ENCODE measurements at regions not wholly inside any gene's neighbourhood (a gene's known extent, or its start where the extent isn't known, plus 50 kb on each side); places are given as distances from the start of the nearest gene placed in this dataset.

GRCh38 chrX:39479856-39480255 is 617.9 kb downstream of the BCOR start:
- Histone ChIP-seq H3K27ac (no peak overlapping the region), H3K27me3 (no peaks in the 10 kb centered on the region), H3K4me1 (peaks cover 0 to 5% (median 1%) of the 10 kb centered on the region in 4 donors), H3K36me3 (no peaks in the 10 kb centered on the region), H3K4me3 (no peak overlapping the region), H3K9me3 (no peaks in the 10 kb centered on the region)
- in situ Hi-C loops (cut with MboI; ENCODE audit: low pct_ligation_motif_present in 1 of 4, low pct_unique_long_range_greater_than_20kb in 1 of 4, low sequenced_read_pairs in 3 of 4) (no loop called here), intact Hi-C loops (cut with DNase I; ENCODE audit: low total_unique reads) (no loop called here)
- TF ChIP-seq POLR2A (IDR thresholded peaks at IDR 0.05): no peak
- no peak for TF ChIP-seq POLR2AphosphoS5 (IDR thresholded peaks at IDR 0.05)
- no peak for TF ChIP-seq EP300 (IDR thresholded peaks at IDR 0.05; ENCODE audit: low read depth)
- TF ChIP-seq, protein P1, sequence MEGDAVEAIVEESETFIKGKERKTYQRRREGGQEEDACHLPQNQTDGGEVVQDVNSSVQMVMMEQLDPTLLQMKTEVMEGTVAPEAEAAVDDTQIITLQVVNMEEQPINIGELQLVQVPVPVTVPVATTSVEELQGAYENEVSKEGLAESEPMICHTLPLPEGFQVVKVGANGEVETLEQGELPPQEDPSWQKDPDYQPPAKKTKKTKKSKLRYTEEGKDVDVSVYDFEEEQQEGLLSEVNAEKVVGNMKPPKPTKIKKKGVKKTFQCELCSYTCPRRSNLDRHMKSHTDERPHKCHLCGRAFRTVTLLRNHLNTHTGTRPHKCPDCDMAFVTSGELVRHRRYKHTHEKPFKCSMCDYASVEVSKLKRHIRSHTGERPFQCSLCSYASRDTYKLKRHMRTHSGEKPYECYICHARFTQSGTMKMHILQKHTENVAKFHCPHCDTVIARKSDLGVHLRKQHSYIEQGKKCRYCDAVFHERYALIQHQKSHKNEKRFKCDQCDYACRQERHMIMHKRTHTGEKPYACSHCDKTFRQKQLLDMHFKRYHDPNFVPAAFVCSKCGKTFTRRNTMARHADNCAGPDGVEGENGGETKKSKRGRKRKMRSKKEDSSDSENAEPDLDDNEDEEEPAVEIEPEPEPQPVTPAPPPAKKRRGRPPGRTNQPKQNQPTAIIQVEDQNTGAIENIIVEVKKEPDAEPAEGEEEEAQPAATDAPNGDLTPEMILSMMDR (IDR thresholded peaks at IDR 0.05): no peak
- 74 to 100% methylated on average over 1 to 4 of the region's 4 CpGs for WGBS, 2 donors (ENCODE audit: low coverage in 1 of 2)
- DNase-seq: no peak

DNA sequence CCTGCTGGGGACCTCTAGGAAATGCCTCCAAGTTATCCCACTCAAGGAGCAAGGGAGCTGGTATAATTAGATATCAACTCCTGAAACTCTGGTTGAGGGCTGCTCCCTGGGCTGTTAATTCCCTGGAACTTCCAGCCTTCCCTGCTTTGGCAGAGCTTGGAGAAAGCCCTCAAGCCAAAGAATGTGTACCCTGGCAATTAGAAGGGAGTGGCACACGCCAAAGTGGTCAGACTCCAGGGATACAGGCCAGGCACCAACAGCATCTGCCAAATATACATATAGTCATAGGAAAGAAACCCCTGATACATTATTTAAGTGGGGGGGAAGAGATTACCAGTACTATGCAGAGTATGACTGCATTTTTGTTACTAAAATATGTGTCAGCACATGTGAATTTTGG is 616.8 kb downstream of the BCOR start:
- 33% methylated on average over 1 of the region's 1 CpG; no CpG with 5 or more reads in 1 of the 2 donors for WGBS, 2 donors (ENCODE audit: low coverage in 1 of 2)
- no peaks in the 10 kb centered on the region for H3K27me3 ChIP-seq

DNA sequence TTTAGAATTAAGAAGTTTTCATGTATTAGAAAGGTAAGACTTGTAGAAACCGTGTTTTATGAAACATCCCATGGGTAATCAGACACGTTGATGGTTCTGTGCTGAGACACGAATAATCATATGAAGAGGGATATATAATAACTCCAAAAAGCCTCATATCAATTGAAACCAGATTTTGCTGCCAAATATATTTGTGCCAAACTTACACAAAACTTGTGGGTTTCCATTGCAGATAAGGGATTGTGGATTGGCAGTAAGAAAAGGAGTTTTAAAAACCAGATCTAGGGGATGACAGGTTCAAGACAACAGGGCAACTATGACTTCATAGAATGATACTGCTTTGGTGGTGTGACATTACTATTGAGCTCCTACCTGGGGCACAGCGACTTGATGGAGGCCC is 616.1 kb downstream of the BCOR start:
- intact Hi-C loops (cut with DNase I; ENCODE audit: low total_unique reads): no loop called here
- whole genome bisulfite sequencing, 2 donors (ENCODE audit: low coverage in 1 of 2): 65 to 100% methylated on average over 1 to 4 of the region's 4 CpGs
- no peaks in the 10 kb centered on the region for H3K27me3 ChIP-seq
- no peaks in the 10 kb centered on the region for H3K36me3 ChIP-seq
- no peak for TF ChIP-seq POLR2A (IDR thresholded peaks at IDR 0.05)
- no peak for TF ChIP-seq POLR2AphosphoS5 (IDR thresholded peaks at IDR 0.05)
- TF ChIP-seq, protein P1 (IDR thresholded peaks at IDR 0.05): no peak
- no peak for TF ChIP-seq EP300 (IDR thresholded peaks at IDR 0.05; ENCODE audit: low read depth)
- H3K27ac ChIP-seq: no peak overlapping the region
- no peak overlapping the region for H3K4me3 ChIP-seq
- DNase-seq: no peak
- in situ Hi-C loops (cut with MboI; ENCODE audit: low pct_ligation_motif_present in 1 of 4, low pct_unique_long_range_greater_than_20kb in 1 of 4, low sequenced_read_pairs in 3 of 4): no loop called here
- no peaks in the 10 kb centered on the region for H3K9me3 ChIP-seq
- peaks cover 0 to 5% (median 1%) of the 10 kb centered on the region in 4 donors for H3K4me1 ChIP-seq

More for the DNA sequence above, 616.8 kb downstream of the BCOR start:
- Histone ChIP-seq H3K4me3 (no peak overlapping the region), H3K27ac (no peak overlapping the region), H3K9me3 (no peaks in the 10 kb centered on the region), H3K4me1 (peaks cover 0 to 5% (median 1%) of the 10 kb centered on the region in 4 donors), H3K36me3 (no peaks in the 10 kb centered on the region)
- TF ChIP-seq POLR2AphosphoS5 (IDR thresholded peaks at IDR 0.05) (no peak), EP300 (IDR thresholded peaks at IDR 0.05; ENCODE audit: low read depth) (no peak), POLR2A (IDR thresholded peaks at IDR 0.05) (no peak)
- TF ChIP-seq, protein P1 (IDR thresholded peaks at IDR 0.05): no peak
- intact Hi-C loops (cut with DNase I; ENCODE audit: low total_unique reads): no loop called here
- DNase-seq: no peak
- in situ Hi-C loops (cut with MboI; ENCODE audit: low pct_ligation_motif_present in 1 of 4, low pct_unique_long_range_greater_than_20kb in 1 of 4, low sequenced_read_pairs in 3 of 4): no loop called here

GRCh38 chrX:39484159-39485068 is 613.3 kb downstream of the BCOR start:
- Histone ChIP-seq H3K4me3 (no peak overlapping the region), H3K27me3 (no peaks in the 10 kb centered on the region), H3K9me3 (no peaks in the 10 kb centered on the region), H3K27ac (no peak overlapping the region), H3K36me3 (no peaks in the 10 kb centered on the region), H3K4me1 (peaks cover 0 to 3% (median 0%) of the 10 kb centered on the region in 4 donors)
- TF ChIP-seq POLR2AphosphoS5 (IDR thresholded peaks at IDR 0.05): no peak
- no peak for TF ChIP-seq EP300 (IDR thresholded peaks at IDR 0.05; ENCODE audit: low read depth)
- TF ChIP-seq, protein P1 (IDR thresholded peaks at IDR 0.05): no peak
- no peak for TF ChIP-seq POLR2A (IDR thresholded peaks at IDR 0.05)
- 68% methylated on average over 12 of the region's 12 CpGs; no CpG with 5 or more reads in 1 of the 2 donors for WGBS, 2 donors (ENCODE audit: low coverage in 1 of 2)
- intact Hi-C loops (cut with DNase I; ENCODE audit: low total_unique reads) (no loop called here), in situ Hi-C loops (cut with MboI; ENCODE audit: low pct_ligation_motif_present in 1 of 4, low pct_unique_long_range_greater_than_20kb in 1 of 4, low sequenced_read_pairs in 3 of 4) (no loop called here)
- no peak for DNase-seq

Measured in transverse colon (tissue), 4 donors.